GM19455 (cell line): ENCODE measurements at regions not wholly inside any gene's neighbourhood (a gene's known extent, or its start where the extent isn't known, plus 50 kb on each side); places are given as distances from the start of the nearest gene placed in this dataset.

Experiments used
- ATAC-seq: cut with Tn5 transposase; IDR thresholded peaks from one replicate; pipeline ENCODE4 v1.9.1; 2021; ENCODE audit not compliant: unreplicated experiment

GRCh38 chr11:15865212-15865987, 490.9 kb downstream of the SOX6 start:
- no peak for ATAC-seq

- ATAC-seq, result no peak
Measured at GRCh38 chr11:15867871-15868270, 488.5 kb downstream of the SOX6 start.

- no peak for ATAC-seq
Measured at GRCh38 chr11:15870911-15871310, 485.4 kb downstream of the SOX6 start.

- no peak for ATAC-seq
Measured at GRCh38 chr11:15871904-15872626, 484.3 kb downstream of the SOX6 start.

GRCh38 chr11:15873501-15873900, 482.8 kb downstream of the SOX6 start:
- no peak for ATAC-seq

- ATAC-seq, result no peak
Measured at GRCh38 chr11:15874704-15875103, 481.6 kb downstream of the SOX6 start.

GRCh38 chr11:15875393-15875792, 481.0 kb downstream of the SOX6 start:
- ATAC-seq, result no peak

- no peak for ATAC-seq
Measured at GRCh38 chr11:15875943-15876342, 480.4 kb downstream of the SOX6 start.

- no peak for ATAC-seq
Measured at GRCh38 chr11:15878756-15879155, 477.6 kb downstream of the SOX6 start.

- no peak for ATAC-seq
Measured at GRCh38 chr11:15880291-15880690, 476.1 kb downstream of the SOX6 start.

- no peak for ATAC-seq
Measured at GRCh38 chr11:15882876-15883454, 473.4 kb downstream of the SOX6 start.

- no peak for ATAC-seq
Measured at GRCh38 chr11:15883455-15883920, 472.9 kb downstream of the SOX6 start.

- no peak for ATAC-seq
Measured at GRCh38 chr11:15884141-15884540, 472.2 kb downstream of the SOX6 start.

- no peak for ATAC-seq
Measured at GRCh38 chr11:15884777-15885540, 471.4 kb downstream of the SOX6 start.

- ATAC-seq, result no peak
Measured at GRCh38 chr11:15885854-15886253, 470.5 kb downstream of the SOX6 start.

- ATAC-seq, result no peak
Measured at GRCh38 chr11:15886299-15886698, 470.0 kb downstream of the SOX6 start.

- no peak for ATAC-seq
Measured at GRCh38 chr11:15886866-15887265, 469.5 kb downstream of the SOX6 start.

- ATAC-seq, result no peak
Measured at GRCh38 chr11:15888556-15889345, 467.6 kb downstream of the SOX6 start.

- ATAC-seq, result no peak
Measured at GRCh38 chr11:15889363-15890030, 466.8 kb downstream of the SOX6 start.
